ENCODE measurements at regions not wholly inside any gene's neighbourhood (a gene's known extent, or its start where the extent isn't known, plus 50 kb on each side); places are given as distances from the start of the nearest gene placed in this dataset.

DNA sequence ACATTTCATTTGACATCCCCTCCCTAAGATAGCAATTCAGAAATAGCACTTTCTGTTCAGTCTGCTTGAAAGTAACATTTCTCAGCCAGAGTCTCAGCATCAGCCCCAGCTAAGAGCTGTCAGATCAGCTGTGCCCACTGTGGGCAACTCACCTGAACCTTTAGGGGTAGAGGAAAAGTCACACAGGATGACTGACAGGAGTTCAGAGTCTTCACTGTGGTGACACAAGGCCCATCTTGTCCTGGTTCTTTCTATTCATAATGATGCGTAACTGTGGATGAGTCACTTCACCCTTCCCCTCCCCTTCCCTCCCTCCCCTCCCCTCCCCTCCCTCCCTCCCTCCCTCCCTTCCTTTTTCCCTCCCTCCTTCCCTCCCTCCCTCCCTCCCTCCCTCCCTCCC is 96.1 kb upstream of the RASGRP1 start:
- CTCF ChIA-PET: interaction anchor here (2.0 to 2.4 kb wide), 2 partner anchors 22 to 97 kb away, joined by 5 to 11 read pairs; no protein-coding TSS in a partner anchor

More for the DNA sequence above, 96.1 kb upstream of the RASGRP1 start:
- no peak overlapping the region for H3K4me3 ChIP-seq (replicated peaks in 1 of 3; ENCODE audit: insufficient read depth in 1 of 3, low read depth in 1 of 3, low read length in 3 of 3)
- intact Hi-C loops (cut with micrococcal nuclease) (no loop called here), dilution Hi-C loops (cut with MboI; ENCODE audit: extremely low pct_ligation_motif_present, low sequenced_read_pairs) (no loop called here)
- no TSS peak for BruUV-seq (replicated peaks)
- no peak overlapping the region for H3K9ac ChIP-seq (replicated peaks; ENCODE audit: extremely low read depth, insufficient read depth, low read length)
- FAIRE-seq (no peak), DNase-seq (ENCODE audit: low read depth, low spot score) (no peak)
- POLR2A ChIA-PET: no interaction called here
- H3K79me2 ChIP-seq (ENCODE audit: control insufficient read depth, insufficient read depth, low read length): no peaks in the 10 kb centered on the region
- peaks cover 16 to 18% of the 10 kb centered on the region in 2 experiments for H3K27me3 ChIP-seq (ENCODE audit: control insufficient read depth in 2 of 2, insufficient read depth in 2 of 2, low read length in 2 of 2)
- no peak overlapping the region for H3K27ac ChIP-seq (ENCODE audit: insufficient read depth, low read depth, low read length)
- H4K20me1 ChIP-seq (replicated peaks; ENCODE audit: control insufficient read depth, extremely low read depth, insufficient read depth, low read length): no peaks in the 10 kb centered on the region
- H3K36me3 ChIP-seq (ENCODE audit: control insufficient read depth in 2 of 2, extremely low read depth in 1 of 2, insufficient read depth in 2 of 2, low read length in 2 of 2): no peaks in the 10 kb centered on the region
- no peak overlapping the region for H3K4me2 ChIP-seq (ENCODE audit: insufficient read depth, low read length)
- no peaks in the 10 kb centered on the region for H3K4me1 ChIP-seq (ENCODE audit: control insufficient read depth, extremely low read depth, insufficient read depth, low read length)
- H3K9me1 ChIP-seq (replicated peaks; ENCODE audit: control insufficient read depth, extremely low read depth, insufficient read depth, low read length): no peaks in the 10 kb centered on the region
- no peaks in the 10 kb centered on the region for H3K9me3 ChIP-seq (replicated peaks; ENCODE audit: control insufficient read depth, insufficient read depth, low read length)
- no peak for TF ChIP-seq POLR2AphosphoS5 (IDR thresholded peaks at IDR 0.05; ENCODE audit: insufficient read depth, low read depth, low read length)
- TF ChIP-seq FOS (IDR thresholded peaks at IDR 0.05; ENCODE audit: borderline replicate concordance, insufficient read depth, low read length): no peak
- no peak for TF ChIP-seq MYC (IDR thresholded peaks at IDR 0.05; ENCODE audit: low read depth, low read length)
- TF ChIP-seq, protein P1, sequence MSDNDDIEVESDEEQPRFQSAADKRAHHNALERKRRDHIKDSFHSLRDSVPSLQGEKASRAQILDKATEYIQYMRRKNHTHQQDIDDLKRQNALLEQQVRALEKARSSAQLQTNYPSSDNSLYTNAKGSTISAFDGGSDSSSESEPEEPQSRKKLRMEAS (IDR thresholded peaks at IDR 0.05; ENCODE audit: insufficient read depth, insufficient read length): no peak
- TF ChIP-seq EZH2 (IDR thresholded peaks at IDR 0.05; ENCODE audit: borderline replicate concordance, low read depth, low read length, severe bottlenecking): no peak
- TF ChIP-seq, protein P2, sequence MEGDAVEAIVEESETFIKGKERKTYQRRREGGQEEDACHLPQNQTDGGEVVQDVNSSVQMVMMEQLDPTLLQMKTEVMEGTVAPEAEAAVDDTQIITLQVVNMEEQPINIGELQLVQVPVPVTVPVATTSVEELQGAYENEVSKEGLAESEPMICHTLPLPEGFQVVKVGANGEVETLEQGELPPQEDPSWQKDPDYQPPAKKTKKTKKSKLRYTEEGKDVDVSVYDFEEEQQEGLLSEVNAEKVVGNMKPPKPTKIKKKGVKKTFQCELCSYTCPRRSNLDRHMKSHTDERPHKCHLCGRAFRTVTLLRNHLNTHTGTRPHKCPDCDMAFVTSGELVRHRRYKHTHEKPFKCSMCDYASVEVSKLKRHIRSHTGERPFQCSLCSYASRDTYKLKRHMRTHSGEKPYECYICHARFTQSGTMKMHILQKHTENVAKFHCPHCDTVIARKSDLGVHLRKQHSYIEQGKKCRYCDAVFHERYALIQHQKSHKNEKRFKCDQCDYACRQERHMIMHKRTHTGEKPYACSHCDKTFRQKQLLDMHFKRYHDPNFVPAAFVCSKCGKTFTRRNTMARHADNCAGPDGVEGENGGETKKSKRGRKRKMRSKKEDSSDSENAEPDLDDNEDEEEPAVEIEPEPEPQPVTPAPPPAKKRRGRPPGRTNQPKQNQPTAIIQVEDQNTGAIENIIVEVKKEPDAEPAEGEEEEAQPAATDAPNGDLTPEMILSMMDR (IDR thresholded peaks at IDR 0.05; ENCODE audit: extremely low read depth in 1 of 2, insufficient read depth in 1 of 2, low read depth in 1 of 2, low read length in 2 of 2): no peak
- TF ChIP-seq POLR2A (IDR thresholded peaks at IDR 0.05; ENCODE audit: low read depth, low read length): no peak
- no peak for TF ChIP-seq GATA2 (IDR thresholded peaks at IDR 0.05; ENCODE audit: insufficient read depth, insufficient read length, low read depth, low read length)
- no peak for TF ChIP-seq JUN (IDR thresholded peaks at IDR 0.05; ENCODE audit: borderline replicate concordance, insufficient read depth, insufficient read length, low read depth)
- no peak overlapping the region for H2AFZ ChIP-seq (ENCODE audit: low read depth, low read length)

Measured in endothelial cell of umbilical vein (primary cell).